Spleen (tissue), 7 donors: ENCODE measurements at regions not wholly inside any gene's neighbourhood (a gene's known extent, or its start where the extent isn't known, plus 50 kb on each side); places are given as distances from the start of the nearest gene placed in this dataset.

Experiments
- POLR2A ChIP-seq, 3 donors: fragments of 450-650 bp; IDR thresholded peaks; one replicate each; pipeline ENCODE4 v1.5.1; 2017; ENCODE audit warnings: antibody characterized with exemption in 3 of 3, mild to moderate bottlenecking in 1 of 3
- TF ChIP-seq, protein P1 (sequence below), 11 experiments: fragments of 200-600 bp in 7 of 11; fragments of 450-650 bp in 4 of 11; sonication (generic) in 4 of 11; IDR thresholded peaks in 8 of 11; conservative IDR thresholded peaks in 3 of 11; 1 replicate in 7 of 11; 2 replicates in 4 of 11; pipeline versions ENCODE4 v1.4.0 to v1.8.0; 2016 to 2021; ENCODE audit warnings: antibody characterized with exemption in 11 of 11, inconsistent platforms in 4 of 11, mild to moderate bottlenecking in 1 of 11
- donor health status: DM: no; HTN: no; CAD: no; lungs with moderate emphysema.
- donor health status: DM: no; HTN: no; CAD: no.
- donor health status: DM: no; HTN: no; CAD: no.

DNA sequence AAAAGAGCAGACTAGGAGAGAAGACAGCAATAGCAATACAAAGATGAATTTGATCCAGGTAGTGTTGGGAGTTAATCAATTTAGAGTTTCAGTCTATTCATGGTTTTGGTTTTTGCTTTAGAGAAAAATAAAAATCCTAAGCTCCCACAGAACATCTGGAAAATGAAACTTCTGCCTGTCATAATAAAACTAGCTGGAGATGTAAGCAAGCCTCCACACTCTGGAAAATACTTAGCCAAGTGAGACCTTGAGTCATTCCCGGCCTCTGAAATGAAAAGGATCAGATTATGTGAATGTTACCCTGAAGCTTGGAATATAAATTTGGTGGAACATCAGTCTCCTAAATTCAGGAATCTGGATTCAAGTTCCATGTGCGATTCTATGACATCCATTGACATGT is 485.6 kb upstream of the SPRED2 start:
- TF ChIP-seq, protein P1, sequence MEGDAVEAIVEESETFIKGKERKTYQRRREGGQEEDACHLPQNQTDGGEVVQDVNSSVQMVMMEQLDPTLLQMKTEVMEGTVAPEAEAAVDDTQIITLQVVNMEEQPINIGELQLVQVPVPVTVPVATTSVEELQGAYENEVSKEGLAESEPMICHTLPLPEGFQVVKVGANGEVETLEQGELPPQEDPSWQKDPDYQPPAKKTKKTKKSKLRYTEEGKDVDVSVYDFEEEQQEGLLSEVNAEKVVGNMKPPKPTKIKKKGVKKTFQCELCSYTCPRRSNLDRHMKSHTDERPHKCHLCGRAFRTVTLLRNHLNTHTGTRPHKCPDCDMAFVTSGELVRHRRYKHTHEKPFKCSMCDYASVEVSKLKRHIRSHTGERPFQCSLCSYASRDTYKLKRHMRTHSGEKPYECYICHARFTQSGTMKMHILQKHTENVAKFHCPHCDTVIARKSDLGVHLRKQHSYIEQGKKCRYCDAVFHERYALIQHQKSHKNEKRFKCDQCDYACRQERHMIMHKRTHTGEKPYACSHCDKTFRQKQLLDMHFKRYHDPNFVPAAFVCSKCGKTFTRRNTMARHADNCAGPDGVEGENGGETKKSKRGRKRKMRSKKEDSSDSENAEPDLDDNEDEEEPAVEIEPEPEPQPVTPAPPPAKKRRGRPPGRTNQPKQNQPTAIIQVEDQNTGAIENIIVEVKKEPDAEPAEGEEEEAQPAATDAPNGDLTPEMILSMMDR (IDR thresholded peaks at IDR 0.05 in 8 of 11, conservative IDR thresholded peaks at IDR 0.05 in 3 of 11): no peak
- no peak for TF ChIP-seq POLR2A (IDR thresholded peaks at IDR 0.05)
